ENCODE measurements at regions not wholly inside any gene's neighbourhood (a gene's known extent, or its start where the extent isn't known, plus 50 kb on each side); places are given as distances from the start of the nearest gene placed in this dataset.

DNA sequence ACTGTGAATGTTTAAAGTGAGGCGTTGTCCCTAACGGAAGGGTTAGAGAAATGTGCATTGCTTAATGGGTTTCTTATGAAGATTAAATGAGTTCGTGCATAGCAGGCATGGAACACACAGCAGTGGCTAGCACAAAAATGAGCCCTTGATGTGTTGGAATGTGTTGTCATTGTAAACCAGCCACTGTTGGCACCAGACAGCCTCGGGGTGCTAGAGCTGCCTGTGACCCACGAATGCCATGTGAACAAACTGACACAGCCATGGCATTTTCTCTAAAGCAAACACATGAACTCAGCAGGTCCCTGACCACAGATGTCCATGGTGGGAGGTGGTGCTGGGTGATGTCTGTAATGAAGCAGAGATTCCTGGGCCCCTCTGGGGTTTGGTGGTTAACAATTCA lies 111.1 kb upstream of the DPP6 start:
- Histone ChIP-seq H3K27ac (ENCODE audit: low read length) (no peak overlapping the region), H3K9ac (ENCODE audit: low read length) (no peak overlapping the region), H4K20me1 (ENCODE audit: insufficient read depth) (no peaks in the 10 kb centered on the region), H3K9me2 (ENCODE audit: insufficient read depth, low read length) (no peaks in the 10 kb centered on the region), H2AFZ (ENCODE audit: low read depth, low read length) (no peak overlapping the region), H3F3A (ENCODE audit: insufficient read depth, low read length, poor library complexity, severe bottlenecking) (peaks cover 5% of the 10 kb centered on the region), H3K4me3 (ENCODE audit: low read length) (no peak overlapping the region), H3K79me2 (replicated peaks; ENCODE audit: insufficient read depth, low read length) (no peaks in the 10 kb centered on the region), H3K9me3 (ENCODE audit: low read length) (no peaks in the 10 kb centered on the region), H3K36me3 (ENCODE audit: insufficient read depth, low read length) (no peaks in the 10 kb centered on the region), H3K4me2 (ENCODE audit: low read length) (no peak overlapping the region), H3K27me3 (ENCODE audit: insufficient read depth, low read depth, low read length) (no peaks in the 10 kb centered on the region)
- TF ChIP-seq MXI1 (conservative IDR thresholded peaks at IDR 0.05; ENCODE audit: poor library complexity, severe bottlenecking) (no peak), POLR2AphosphoS5 (IDR thresholded peaks at IDR 0.05) (no peak), RAD21 (conservative IDR thresholded peaks at IDR 0.05) (no peak), SMC3 (conservative IDR thresholded peaks at IDR 0.05; ENCODE audit: poor library complexity) (no peak), EP300 (conservative IDR thresholded peaks at IDR 0.05; ENCODE audit: poor library complexity, severe bottlenecking) (no peak), TAF1 (IDR thresholded peaks at IDR 0.05; ENCODE audit: low read depth) (no peak), EZH2 (IDR thresholded peaks at IDR 0.05; ENCODE audit: borderline replicate concordance, insufficient read depth, low read length, poor library complexity, severe bottlenecking) (no peak), CTCF (IDR thresholded peaks at IDR 0.05; ENCODE audit: poor library complexity, severe bottlenecking) (no peak)
- TF ChIP-seq, protein P1, sequence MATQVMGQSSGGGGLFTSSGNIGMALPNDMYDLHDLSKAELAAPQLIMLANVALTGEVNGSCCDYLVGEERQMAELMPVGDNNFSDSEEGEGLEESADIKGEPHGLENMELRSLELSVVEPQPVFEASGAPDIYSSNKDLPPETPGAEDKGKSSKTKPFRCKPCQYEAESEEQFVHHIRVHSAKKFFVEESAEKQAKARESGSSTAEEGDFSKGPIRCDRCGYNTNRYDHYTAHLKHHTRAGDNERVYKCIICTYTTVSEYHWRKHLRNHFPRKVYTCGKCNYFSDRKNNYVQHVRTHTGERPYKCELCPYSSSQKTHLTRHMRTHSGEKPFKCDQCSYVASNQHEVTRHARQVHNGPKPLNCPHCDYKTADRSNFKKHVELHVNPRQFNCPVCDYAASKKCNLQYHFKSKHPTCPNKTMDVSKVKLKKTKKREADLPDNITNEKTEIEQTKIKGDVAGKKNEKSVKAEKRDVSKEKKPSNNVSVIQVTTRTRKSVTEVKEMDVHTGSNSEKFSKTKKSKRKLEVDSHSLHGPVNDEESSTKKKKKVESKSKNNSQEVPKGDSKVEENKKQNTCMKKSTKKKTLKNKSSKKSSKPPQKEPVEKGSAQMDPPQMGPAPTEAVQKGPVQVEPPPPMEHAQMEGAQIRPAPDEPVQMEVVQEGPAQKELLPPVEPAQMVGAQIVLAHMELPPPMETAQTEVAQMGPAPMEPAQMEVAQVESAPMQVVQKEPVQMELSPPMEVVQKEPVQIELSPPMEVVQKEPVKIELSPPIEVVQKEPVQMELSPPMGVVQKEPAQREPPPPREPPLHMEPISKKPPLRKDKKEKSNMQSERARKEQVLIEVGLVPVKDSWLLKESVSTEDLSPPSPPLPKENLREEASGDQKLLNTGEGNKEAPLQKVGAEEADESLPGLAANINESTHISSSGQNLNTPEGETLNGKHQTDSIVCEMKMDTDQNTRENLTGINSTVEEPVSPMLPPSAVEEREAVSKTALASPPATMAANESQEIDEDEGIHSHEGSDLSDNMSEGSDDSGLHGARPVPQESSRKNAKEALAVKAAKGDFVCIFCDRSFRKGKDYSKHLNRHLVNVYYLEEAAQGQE (IDR thresholded peaks at IDR 0.05; ENCODE audit: borderline replicate concordance) = no peak

GRCh38 chr7:153942036-153942435 lies 110.2 kb upstream of the DPP6 start:
- H3F3A ChIP-seq (ENCODE audit: insufficient read depth, low read length, poor library complexity, severe bottlenecking) = peaks cover 5% of the 10 kb centered on the region
- no peak overlapping the region for H2AFZ ChIP-seq (ENCODE audit: low read depth, low read length)
- no peaks in the 10 kb centered on the region for H3K79me2 ChIP-seq (replicated peaks; ENCODE audit: insufficient read depth, low read length)
- no peaks in the 10 kb centered on the region for H3K9me3 ChIP-seq (ENCODE audit: low read length)
- no peak overlapping the region for H3K4me3 ChIP-seq (ENCODE audit: low read length)
- H3K9ac ChIP-seq (ENCODE audit: low read length) = no peak overlapping the region
- no peaks in the 10 kb centered on the region for H4K20me1 ChIP-seq (ENCODE audit: insufficient read depth)
- no peaks in the 10 kb centered on the region for H3K27me3 ChIP-seq (ENCODE audit: insufficient read depth, low read depth, low read length)
- TF ChIP-seq SMC3 (conservative IDR thresholded peaks at IDR 0.05; ENCODE audit: poor library complexity) (no peak), MXI1 (conservative IDR thresholded peaks at IDR 0.05; ENCODE audit: poor library complexity, severe bottlenecking) (no peak), POLR2AphosphoS5 (IDR thresholded peaks at IDR 0.05) (no peak), CTCF (IDR thresholded peaks at IDR 0.05; ENCODE audit: poor library complexity, severe bottlenecking) (no peak)
- no peaks in the 10 kb centered on the region for H3K36me3 ChIP-seq (ENCODE audit: insufficient read depth, low read length)
- no peak overlapping the region for H3K4me2 ChIP-seq (ENCODE audit: low read length)
- no peak overlapping the region for H3K27ac ChIP-seq (ENCODE audit: low read length)
- no peaks in the 10 kb centered on the region for H3K9me2 ChIP-seq (ENCODE audit: insufficient read depth, low read length)
